Daoy (cell line): ENCODE measurements at regions not wholly inside any gene's neighbourhood (a gene's known extent, or its start where the extent isn't known, plus 50 kb on each side); places are given as distances from the start of the nearest gene placed in this dataset.

ENCODE experiments used
- DNase-seq: peaks from one replicate; pipeline ENCODE4 v3.0.0-alpha.2; 2015; ENCODE audit warnings: low read depth

DNA sequence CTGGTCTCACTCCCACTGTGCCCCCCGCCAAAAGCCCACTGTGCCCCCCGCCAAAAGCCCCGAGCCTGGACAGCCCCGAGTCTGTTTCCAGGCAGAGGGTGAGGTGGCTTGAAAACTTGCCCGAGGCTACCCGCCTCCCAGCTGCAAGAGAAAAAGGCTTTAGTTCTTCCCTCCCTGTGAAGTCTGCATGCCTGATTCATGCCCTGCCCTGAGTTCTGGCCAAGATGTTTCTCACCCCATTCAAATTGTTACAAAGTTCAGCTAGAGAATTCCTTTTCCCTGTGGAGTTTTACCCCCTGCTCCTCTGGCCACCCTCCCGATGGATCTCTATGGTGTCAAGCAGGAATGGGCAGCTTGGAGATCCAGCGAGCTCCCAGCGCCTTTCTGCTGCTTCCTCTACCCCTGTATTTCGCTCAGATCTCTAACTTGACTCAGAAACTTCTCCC lies 298.8 kb upstream of the MAP3K7 start:
- DNase-seq: peak; percentile 60

DNA sequence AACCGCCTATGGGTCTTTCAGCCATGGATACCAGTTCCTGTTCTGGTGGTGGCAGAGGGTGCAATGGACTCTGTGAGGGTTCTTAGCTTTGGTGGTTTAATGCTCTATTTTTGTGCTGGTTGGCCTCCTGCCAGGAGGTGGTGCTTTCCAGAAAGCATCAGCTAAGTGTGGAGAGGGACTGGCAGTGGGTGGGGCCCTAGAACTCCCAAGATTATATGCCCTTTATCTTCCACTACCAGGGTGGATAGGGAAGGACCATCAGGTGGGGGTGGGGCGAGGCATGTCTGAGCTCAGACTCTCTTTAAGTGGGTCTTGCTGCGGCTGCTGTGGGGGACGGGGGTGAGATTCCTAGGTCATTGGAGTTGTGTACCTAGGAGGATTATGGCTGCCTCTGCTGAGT lies 298.3 kb upstream of the MAP3K7 start:
- peak; percentile 35 for DNase-seq

GRCh38 chr6:90877616-90878015 lies 290.7 kb upstream of the MAP3K7 start:
- DNase-seq: no peak

DNA sequence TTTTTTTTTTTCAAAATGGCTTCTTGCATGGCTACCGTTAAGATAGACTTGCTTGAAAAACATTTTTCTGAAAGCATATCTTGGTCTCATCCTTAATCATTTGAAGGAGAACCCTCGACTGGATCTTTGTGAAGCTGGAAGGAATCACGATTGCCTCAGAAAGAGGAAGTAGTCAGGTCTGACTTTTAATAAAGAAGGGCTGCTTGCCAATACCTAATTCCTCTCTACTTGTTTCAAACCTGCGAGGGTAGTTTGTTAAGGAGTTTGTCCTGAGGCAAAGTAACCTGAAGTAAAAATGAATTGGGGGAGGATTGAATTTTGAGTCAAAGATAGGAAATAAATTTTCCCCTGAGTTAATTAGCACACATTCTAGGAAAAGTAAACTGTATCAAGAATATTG lies 288.1 kb upstream of the MAP3K7 start:
- DNase-seq: no peak

DNA sequence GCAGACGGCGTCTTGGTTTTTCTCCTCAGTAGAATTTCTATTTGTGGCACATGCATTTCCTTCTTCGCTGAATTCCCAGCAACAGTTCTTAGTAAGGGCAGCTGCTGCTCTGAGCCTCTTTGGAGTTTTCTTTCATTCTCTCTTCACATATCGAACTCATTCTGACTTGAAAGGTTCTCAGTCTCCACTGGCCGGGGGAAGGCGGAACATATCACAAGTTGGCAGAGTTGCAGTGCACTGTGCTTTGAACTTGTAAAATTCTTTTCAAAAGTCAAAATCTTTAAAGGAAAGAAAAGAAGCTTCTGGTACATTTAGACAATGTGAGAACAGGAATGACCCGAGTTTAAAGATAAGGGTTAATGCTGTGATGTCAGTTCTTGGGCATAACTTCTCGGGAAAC lies 286.1 kb upstream of the MAP3K7 start:
- DNase-seq: no peak

GRCh38 chr6:90870561-90870960 lies 283.7 kb upstream of the MAP3K7 start:
- peak; percentile 30 for DNase-seq

DNA sequence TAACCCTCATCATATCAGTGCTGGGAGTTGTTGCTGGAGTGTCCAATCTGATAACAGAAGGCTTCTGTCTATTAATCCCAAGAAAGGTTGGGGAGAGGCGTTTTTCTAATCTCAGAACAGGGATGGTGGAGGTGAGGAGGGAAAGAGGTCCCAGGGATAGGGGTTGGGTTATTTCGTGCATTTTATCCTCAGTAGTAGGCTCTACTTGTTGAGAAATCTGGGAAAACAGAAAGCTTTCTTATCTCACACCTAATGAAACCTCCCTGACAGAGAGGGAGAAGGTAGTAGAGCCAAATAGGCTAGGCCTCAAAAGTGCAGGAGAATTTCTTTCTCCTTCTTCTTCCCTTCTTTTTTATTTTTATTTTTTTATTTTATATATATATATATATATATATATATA lies 281.8 kb upstream of the MAP3K7 start:
- no peak for DNase-seq

DNA sequence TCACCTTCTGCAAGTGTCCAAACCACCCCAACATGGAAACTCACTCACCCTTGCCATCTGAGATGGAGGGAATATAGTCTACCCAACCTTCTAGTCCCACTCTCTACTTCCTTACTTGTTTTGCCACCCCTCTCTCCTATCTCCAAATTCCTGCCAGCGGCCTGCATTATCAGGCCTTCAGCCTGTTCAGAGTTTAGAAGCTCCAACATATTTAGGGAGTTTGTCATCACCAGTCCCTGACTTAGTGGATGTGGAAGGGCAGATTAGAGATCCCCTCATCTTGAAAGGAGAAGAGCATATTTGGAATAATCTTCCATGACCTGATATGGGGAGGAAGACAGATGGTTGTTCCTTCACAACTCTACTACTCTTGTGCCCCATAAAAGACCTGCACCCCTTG lies 281.4 kb upstream of the MAP3K7 start:
- no peak for DNase-seq

DNA sequence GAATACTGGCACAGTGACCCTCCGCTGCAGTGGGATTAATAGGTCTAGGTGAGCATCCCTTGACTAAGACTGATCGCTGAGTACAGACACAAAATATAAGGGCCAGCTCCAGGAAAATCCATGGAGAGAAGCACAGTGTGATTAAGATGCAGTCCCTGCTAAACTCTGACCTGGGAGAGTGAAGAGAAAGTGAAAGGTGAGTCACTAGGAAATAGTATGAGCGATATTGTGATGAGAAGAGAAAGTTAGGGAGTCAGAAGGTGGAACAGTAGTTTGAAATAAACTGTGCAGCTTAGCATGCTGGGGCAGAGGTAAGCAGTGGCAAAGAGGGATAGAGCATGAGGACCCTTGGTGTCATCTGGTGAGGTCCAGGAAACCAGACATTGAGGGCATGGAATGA lies 278.6 kb upstream of the MAP3K7 start:
- DNase-seq: no peak

- DNase-seq: no peak
Measured at GRCh38 chr6:90863043-90863442, 276.2 kb upstream of the MAP3K7 start.

DNA sequence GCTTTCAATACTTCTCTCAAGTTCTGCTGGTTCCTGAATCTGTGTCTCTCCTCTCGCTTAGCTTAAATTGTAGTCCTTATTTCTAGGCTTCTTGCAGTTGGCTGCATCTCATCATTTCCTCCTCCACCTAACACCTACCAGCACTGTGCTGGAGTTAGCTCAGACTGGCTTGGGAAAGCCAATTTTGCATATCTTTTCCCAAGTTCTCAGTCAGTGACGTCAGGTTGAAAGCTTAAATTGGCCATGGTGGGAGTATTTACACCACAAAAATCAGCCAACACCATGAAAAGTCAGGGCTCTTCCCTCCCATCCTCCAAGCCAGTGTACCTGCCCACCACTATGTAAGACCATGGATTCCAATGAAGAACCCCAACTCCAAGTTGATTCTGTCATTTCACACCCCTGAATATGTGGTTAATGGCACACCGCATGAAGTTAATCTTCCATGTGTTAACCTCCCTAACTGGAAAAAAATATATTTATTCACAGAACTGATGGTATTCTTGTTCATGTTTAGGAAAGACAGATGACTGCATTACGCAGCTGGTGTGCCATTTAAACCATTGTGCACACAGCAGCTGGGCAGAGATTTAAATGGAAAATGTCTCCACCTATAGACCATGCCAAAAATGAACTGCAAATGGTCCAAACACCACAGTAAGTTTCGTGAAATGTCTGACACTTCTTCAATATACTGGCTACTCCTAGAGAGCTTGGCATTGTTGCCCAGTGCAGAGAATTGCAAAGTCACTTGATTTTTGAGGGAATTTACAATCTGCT lies 274.1 kb upstream of the MAP3K7 start:
- DNase-seq: no peak

DNA sequence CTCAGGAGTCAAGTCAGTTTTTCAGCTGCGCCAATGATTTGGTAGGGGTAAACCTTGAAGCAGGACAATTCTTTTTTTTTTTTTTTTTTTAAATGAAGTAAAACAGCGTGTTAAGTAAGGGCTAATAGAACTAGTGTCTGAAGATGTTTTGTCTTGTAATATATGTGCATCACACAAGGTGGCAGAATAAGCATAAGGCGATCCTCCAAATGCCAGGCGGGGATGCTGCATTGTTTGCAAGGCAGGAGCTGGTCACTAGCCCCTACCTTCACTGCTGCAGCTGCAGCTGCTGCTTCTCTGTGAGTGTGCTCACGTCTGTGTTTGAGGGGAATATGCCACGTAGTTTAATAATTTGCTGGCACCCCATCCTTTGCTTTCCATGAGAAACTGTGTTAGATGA lies 272.7 kb upstream of the MAP3K7 start:
- peak; percentile 19 for DNase-seq

GRCh38 chr6:90859056-90859455 lies 272.2 kb upstream of the MAP3K7 start:
- no peak for DNase-seq

DNA sequence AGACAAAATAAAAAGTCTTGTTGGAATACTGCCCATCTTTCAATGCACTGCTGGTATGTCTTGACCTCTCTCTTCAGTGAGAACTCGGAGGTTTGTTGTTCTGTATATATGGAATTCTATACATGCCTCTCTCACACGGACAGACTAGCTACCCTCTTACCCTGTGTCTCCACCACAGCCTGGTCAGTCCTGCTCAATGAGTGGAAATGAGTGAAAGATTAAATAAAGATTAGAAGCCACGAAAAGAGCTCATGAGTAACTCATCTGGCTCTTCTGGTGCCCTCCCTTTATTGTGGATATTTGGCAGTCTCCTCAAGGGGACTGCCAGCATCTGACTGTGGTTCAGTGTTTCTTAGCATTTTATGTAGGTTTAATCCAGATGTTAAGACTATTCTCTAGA lies 262.8 kb upstream of the MAP3K7 start:
- DNase-seq: no peak

DNA sequence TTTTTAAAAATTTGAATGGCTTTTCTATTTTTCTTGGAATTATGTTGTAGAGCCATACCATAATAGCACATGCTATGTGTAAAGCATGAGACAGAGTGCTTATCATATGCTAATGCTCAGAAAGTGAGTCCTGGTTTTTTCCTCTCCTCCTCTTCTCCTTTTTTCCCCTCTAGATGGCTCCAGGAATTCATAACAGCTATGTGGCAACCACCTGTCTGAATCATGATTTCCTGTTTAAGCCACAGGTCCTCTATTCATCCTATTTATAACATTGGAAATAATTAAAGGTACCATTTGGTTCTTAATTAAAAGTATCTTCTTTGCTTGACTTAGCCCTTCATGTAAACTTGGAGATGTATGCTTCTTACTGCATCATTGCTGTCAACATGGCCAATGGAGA lies 260.0 kb upstream of the MAP3K7 start:
- DNase-seq: peak; percentile 12

DNA sequence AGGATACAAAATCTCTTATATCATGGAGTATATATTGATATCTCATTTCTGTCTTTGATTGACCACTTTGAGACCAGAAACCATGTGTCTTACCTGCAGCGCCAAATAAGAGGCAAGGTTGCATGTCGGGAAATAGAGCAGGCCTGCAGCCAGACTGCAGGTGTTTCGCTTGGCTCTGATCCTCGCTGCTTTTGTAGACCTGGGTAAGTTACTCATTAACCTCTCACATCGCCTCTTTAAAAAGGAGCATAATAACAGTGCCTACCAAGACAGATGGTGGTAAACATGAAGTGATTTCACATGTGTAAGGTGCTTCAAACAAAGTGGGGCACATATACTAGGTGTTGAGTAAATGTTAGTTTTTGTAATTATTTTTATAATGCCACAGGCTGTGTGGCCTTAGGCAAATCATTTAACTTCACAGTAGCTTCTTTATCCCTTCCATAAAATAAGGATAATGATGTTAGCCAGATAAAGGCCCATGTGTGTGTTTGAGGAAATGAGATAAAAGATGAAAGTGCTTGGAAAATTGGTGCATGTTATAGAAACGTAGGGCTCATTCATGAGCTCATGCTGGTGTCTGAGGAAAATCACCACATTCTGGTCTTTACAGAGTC lies 248.8 kb upstream of the MAP3K7 start:
- no peak for DNase-seq

GRCh38 chr6:90829311-90829710 lies 242.4 kb upstream of the MAP3K7 start:
- DNase-seq: no peak

GRCh38 chr6:90820436-90820835 lies 233.6 kb upstream of the MAP3K7 start:
- DNase-seq: no peak

DNA sequence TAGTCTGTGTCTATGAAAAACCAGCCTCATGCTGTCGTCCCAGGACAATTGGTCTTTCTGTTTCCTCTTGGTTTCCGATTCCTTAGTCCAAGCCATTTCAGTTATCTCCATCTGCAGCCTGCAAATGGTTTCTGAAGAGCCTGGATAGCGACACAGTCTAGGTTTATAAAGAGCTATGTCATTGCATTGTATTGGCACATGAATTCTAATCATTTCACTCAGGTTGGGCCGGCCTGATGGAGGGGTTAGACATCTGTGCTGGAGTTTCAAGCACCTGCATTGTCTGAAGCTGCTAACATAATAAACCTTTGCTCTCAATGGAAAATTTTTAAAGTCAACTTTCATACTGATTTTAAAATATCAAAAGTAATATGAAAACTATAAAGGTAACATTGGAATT lies 232.6 kb upstream of the MAP3K7 start:
- DNase-seq: no peak

DNA sequence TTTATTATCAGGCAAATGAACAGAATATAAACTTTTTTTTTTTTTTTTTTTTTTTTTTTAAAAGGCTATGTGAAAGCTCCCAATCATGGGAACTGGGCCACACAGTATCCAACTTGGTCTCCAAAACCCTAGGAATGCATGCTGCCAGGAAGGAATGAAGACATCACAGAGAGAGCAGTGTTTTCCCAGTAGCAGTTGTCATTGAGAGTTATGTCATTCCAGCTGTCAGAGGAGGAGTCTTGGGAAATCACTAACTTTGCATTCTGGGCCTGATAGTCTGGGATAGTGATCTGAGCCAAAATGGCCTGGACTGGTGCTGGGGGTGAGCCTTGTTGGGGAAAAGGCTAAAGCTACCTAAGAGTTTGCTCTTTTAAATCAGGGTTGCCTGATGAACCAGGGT lies 231.3 kb upstream of the MAP3K7 start:
- DNase-seq: no peak

- no peak for DNase-seq
Measured at GRCh38 chr6:90816764-90817163, 229.9 kb upstream of the MAP3K7 start.

GRCh38 chr6:90811596-90812226 lies 224.8 kb upstream of the MAP3K7 start:
- no peak for DNase-seq

GRCh38 chr6:90809035-90809434 lies 222.2 kb upstream of the MAP3K7 start:
- no peak for DNase-seq
